Peyer's patch (tissue), 4 donors: ENCODE measurements at regions not wholly inside any gene's neighbourhood (a gene's known extent, or its start where the extent isn't known, plus 50 kb on each side); places are given as distances from the start of the nearest gene placed in this dataset.

Experiments used
- POLR2A ChIP-seq, 2 donors: fragments of 450-650 bp; IDR thresholded peaks; one replicate each; pipeline ENCODE4 v1.5.1; 2017; ENCODE audit warnings: antibody characterized with exemption in 2 of 2, mild to moderate bottlenecking in 2 of 2, moderate library complexity in 2 of 2
- TF ChIP-seq, protein P1 (sequence below), 6 experiments: fragments of 450-650 bp in 4 of 6; fragments of 200-600 bp in 2 of 6; sonication (generic) in 1 of 6; IDR thresholded peaks; one replicate each; pipeline ENCODE4 v1.5.1; 2017 to 2019; ENCODE audit warnings: antibody characterized with exemption in 6 of 6, mild to moderate bottlenecking in 3 of 6, moderate library complexity in 1 of 6

GRCh38 chr2:47309472-47309951 lies 59.6 kb upstream of the EPCAM start:
- TF ChIP-seq, protein P1, sequence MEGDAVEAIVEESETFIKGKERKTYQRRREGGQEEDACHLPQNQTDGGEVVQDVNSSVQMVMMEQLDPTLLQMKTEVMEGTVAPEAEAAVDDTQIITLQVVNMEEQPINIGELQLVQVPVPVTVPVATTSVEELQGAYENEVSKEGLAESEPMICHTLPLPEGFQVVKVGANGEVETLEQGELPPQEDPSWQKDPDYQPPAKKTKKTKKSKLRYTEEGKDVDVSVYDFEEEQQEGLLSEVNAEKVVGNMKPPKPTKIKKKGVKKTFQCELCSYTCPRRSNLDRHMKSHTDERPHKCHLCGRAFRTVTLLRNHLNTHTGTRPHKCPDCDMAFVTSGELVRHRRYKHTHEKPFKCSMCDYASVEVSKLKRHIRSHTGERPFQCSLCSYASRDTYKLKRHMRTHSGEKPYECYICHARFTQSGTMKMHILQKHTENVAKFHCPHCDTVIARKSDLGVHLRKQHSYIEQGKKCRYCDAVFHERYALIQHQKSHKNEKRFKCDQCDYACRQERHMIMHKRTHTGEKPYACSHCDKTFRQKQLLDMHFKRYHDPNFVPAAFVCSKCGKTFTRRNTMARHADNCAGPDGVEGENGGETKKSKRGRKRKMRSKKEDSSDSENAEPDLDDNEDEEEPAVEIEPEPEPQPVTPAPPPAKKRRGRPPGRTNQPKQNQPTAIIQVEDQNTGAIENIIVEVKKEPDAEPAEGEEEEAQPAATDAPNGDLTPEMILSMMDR (IDR thresholded peaks at IDR 0.05) = no peak
- TF ChIP-seq POLR2A (IDR thresholded peaks at IDR 0.05) = peak in 1 of 2 donors; percentile 75
